ENCODE measurements at regions not wholly inside any gene's neighbourhood (a gene's known extent, or its start where the extent isn't known, plus 50 kb on each side); places are given as distances from the start of the nearest gene placed in this dataset.

DNA sequence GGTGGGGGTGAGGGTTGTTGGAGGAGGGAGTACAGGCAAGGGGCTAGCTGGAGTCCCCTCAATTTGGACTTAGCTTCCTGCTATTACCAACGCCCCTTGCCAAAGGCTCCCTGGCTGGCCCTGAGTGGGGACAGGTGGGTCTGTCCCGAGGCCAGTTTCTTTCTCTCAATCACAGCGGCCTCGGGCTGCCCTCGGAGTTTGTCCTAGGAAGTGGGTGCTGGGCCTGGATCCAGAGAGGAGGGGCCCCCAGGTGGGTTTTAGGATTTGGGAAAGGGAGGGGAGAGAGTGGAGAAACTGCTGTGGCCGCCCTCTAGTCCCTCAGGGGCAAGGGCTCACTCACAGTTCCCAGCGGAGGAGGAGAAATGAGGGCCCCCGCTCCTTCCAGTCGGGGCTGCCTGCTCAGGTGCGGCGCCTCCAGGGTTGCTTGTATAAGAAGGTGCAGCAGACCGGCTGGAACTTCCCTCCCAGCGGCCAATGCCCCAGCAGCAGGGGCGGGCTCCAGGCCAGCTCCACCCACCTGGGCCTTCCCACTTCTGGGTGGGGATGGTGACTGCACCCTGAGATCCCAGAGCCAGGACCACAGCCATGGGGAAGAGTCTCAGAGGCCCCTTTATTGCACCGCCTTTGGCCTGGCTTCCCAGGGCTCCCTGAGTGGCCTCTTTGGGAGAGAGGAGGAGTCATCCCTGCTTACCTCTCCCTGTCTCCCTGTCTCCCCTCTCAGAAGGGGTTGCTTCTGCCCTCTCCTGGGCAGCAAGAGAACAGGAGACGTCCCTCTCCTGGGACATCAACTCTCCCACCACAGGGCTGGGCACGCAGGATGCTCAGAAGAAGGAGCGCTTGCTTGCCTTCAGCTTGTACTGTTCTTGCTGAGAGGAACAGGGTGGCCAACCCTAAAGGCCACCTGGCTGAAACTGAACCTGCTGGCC lies 112.0 kb upstream of the SMURF2 start:
- WGBS, 2 donors, result 45 to 64% methylated on average over 18 of the region's 18 CpGs
- no peak overlapping the region for H3K4me3 ChIP-seq
- TF ChIP-seq, protein P1, sequence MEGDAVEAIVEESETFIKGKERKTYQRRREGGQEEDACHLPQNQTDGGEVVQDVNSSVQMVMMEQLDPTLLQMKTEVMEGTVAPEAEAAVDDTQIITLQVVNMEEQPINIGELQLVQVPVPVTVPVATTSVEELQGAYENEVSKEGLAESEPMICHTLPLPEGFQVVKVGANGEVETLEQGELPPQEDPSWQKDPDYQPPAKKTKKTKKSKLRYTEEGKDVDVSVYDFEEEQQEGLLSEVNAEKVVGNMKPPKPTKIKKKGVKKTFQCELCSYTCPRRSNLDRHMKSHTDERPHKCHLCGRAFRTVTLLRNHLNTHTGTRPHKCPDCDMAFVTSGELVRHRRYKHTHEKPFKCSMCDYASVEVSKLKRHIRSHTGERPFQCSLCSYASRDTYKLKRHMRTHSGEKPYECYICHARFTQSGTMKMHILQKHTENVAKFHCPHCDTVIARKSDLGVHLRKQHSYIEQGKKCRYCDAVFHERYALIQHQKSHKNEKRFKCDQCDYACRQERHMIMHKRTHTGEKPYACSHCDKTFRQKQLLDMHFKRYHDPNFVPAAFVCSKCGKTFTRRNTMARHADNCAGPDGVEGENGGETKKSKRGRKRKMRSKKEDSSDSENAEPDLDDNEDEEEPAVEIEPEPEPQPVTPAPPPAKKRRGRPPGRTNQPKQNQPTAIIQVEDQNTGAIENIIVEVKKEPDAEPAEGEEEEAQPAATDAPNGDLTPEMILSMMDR (IDR thresholded peaks at IDR 0.05), result no peak
- no peak for TF ChIP-seq EP300 (IDR thresholded peaks at IDR 0.05)
- no peak for TF ChIP-seq POLR2A (IDR thresholded peaks at IDR 0.05)
- H3K4me1 ChIP-seq, result peaks cover 0 to 31% (median 18%) of the 10 kb centered on the region in 4 donors
- H3K27ac ChIP-seq, result no peak overlapping the region
- peaks cover 0 to 13% of the 10 kb centered on the region in 2 donors for H3K27me3 ChIP-seq
- DNase-seq (ENCODE audit: low spot score in 2 of 2), result no peak
- no peaks in the 10 kb centered on the region for H3K36me3 ChIP-seq
- H3K9me3 ChIP-seq, result no peaks in the 10 kb centered on the region

DNA sequence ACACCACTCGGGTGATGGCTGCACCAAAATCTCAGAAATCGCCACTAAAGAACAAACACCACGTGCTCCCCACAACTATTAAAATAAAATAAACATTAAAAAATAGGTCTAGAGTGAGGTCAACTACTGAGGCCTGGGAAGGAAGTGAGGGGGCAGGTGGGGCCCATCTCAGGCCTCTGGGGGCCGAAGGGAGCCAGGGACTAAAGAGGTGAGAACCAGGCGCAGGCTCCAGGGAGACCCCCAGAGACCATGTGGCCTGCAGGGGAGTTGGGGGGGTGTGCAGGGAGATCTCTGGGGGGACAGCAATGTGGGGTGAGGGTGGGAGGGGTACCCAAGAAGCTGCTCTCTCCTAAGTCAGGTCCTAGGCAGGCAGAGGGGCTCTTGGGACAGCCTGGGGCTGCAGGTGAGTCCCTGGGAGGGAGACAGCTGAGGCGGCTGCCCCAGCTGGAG lies 111.3 kb upstream of the SMURF2 start:
- 73 to 85% methylated on average over 6 of the region's 6 CpGs for WGBS, 2 donors
- H3K9me3 ChIP-seq, result no peaks in the 10 kb centered on the region
- no peaks in the 10 kb centered on the region for H3K36me3 ChIP-seq
- H3K27ac ChIP-seq, result no peak overlapping the region
- H3K4me1 ChIP-seq, result peaks cover 0 to 24% (median 13%) of the 10 kb centered on the region in 4 donors
- no peak for TF ChIP-seq POLR2A (IDR thresholded peaks at IDR 0.05)
- TF ChIP-seq, protein P1 (IDR thresholded peaks at IDR 0.05), result no peak
- TF ChIP-seq EP300 (IDR thresholded peaks at IDR 0.05), result no peak
- peaks cover 0 to 8% of the 10 kb centered on the region in 2 donors for H3K27me3 ChIP-seq
- H3K4me3 ChIP-seq, result no peak overlapping the region
- no peak for DNase-seq (ENCODE audit: low spot score in 2 of 2)

DNA sequence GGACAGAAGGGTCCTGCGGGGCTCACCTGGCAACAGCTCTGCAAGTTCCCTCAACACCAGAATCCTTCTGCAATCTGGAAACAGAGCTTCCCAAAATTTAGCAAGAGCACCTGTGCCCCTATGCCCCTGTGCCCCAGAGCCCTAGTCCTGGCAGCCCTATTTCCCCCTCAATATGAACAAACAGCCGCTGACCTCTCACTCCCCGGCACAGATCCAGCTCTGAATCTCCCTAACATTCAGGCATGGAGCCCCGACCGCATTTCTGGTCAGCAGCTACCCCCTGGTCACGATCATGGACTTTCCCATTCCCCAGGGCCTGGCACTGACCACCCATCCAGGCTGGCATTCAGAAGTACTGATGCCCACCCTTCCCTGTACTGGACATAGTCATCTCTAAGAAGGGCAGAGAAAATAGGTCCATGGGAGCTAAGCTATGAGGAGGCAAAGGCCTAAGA lies 110.8 kb upstream of the SMURF2 start:
- no peak for DNase-seq (ENCODE audit: low spot score in 2 of 2)
- WGBS, 2 donors, result 93 to 95% methylated on average over 6 of the region's 6 CpGs

DNA sequence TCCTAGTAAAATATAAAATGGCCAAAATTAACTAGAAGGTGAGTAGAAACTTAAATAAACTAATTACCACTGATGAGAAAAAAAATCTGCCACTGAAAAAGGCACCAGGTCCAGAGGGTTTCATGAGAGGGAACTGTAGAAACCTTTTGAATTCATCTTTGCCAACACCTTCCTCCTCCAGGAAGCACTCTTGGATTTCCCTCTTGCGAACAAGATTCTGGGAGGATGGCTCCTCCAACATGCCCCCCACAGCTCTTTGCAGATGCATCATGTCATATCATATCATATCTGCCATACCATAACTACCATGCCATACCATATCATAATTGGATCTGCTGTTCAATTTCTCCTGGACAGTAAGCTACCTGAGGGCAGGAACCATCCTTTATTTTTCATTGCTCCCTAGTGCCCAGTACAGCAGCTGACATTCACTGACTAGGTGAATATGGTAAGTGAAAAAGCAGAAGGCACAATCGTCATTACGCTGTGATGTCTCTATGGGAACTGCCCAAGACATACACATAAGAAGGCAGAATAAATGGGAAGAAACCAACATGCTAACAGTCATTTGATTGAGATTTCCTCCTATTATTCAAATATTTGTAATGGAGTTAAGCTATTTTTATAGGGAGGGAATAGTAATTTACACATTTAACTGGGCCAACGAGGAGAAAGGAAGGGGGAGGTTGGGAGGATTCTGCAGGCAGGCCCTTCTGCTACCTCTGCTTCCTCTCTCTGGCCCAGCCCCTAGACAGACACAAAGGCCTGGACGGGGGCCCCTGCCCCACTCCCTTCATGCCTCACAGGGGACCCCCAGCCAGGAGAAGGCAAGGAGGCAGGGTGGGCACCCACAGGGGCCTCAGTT lies 110.1 kb upstream of the SMURF2 start:
- H3K4me1 ChIP-seq, result peaks cover 0 to 12% (median 2%) of the 10 kb centered on the region in 4 donors
- DNase-seq (ENCODE audit: low spot score in 2 of 2), result no peak
- H3K36me3 ChIP-seq, result no peaks in the 10 kb centered on the region
- WGBS, 2 donors, result 73 to 79% methylated on average over 5 of the region's 5 CpGs
- no peaks in the 10 kb centered on the region for H3K27me3 ChIP-seq
- no peak overlapping the region for H3K4me3 ChIP-seq
- TF ChIP-seq, protein P1 (IDR thresholded peaks at IDR 0.05), result no peak
- TF ChIP-seq EP300 (IDR thresholded peaks at IDR 0.05) (no peak), POLR2A (IDR thresholded peaks at IDR 0.05) (no peak)
- H3K27ac ChIP-seq, result no peak overlapping the region
- H3K9me3 ChIP-seq, result no peaks in the 10 kb centered on the region

More for the DNA sequence above, 110.8 kb upstream of the SMURF2 start:
- no peak for TF ChIP-seq POLR2A (IDR thresholded peaks at IDR 0.05)
- TF ChIP-seq, protein P1 (IDR thresholded peaks at IDR 0.05), result no peak
- TF ChIP-seq EP300 (IDR thresholded peaks at IDR 0.05), result no peak
- Histone ChIP-seq H3K4me3 (no peak overlapping the region), H3K36me3 (no peaks in the 10 kb centered on the region), H3K27ac (no peak overlapping the region), H3K27me3 (peaks cover 0 to 3% of the 10 kb centered on the region in 2 donors), H3K9me3 (no peaks in the 10 kb centered on the region), H3K4me1 (peaks cover 0 to 18% (median 8%) of the 10 kb centered on the region in 4 donors)
